NCI-H187 treated with DMSO at 0.1 percent for 48 hours (cell line): ENCODE measurements at regions not wholly inside any gene's neighbourhood (a gene's known extent, or its start where the extent isn't known, plus 50 kb on each side); places are given as distances from the start of the nearest gene placed in this dataset.
"Not testable (repeated sequence)": the region's sequence is repeated elsewhere in the genome, so short reads cannot be mapped to it uniquely, and the experiment has no call there.

Experiments
- DNase-seq: peaks from one replicate; lab custom pipeline; 2025; lab: John Stamatoyannopoulos, UW

DNA sequence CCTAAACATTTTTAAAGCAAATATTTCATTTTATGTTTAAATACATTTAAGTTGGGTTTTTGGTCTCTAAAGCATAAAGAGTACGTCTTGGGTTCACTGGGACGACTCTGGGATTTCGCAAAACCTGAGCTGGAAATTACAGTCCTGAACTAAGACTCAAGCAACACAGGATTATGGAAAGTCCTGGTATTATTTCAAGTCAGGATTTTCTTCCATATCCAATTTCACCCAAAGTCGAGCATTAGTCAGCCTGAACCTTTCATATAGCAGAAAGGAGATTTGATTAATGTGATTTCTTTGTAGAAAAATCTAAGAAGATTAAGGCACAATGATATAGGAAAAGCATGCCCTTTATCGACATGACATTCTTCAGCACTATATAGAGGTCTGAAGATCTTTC lies 100.0 kb downstream of the MTERF1 start:
- DNase-seq, result no peak

DNA sequence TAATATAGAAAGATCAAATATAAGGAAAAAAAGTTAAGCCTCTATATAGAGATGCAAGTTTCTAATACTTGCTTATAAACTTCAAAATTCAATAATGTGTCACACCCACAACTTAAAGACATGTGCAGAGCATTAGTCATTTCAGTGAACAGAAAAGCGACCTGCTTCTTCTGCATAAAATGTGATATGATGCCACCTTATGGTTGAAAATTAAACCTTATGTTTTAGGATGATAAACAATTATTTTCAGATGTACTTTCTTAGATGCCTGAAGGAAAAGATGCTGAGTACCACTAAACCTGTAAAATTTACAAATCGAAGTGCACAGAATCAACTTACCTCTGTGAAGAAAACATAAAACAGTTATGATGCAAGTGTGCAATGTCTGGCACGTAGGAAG lies 96.0 kb downstream of the MTERF1 start:
- DNase-seq, result no peak

DNA sequence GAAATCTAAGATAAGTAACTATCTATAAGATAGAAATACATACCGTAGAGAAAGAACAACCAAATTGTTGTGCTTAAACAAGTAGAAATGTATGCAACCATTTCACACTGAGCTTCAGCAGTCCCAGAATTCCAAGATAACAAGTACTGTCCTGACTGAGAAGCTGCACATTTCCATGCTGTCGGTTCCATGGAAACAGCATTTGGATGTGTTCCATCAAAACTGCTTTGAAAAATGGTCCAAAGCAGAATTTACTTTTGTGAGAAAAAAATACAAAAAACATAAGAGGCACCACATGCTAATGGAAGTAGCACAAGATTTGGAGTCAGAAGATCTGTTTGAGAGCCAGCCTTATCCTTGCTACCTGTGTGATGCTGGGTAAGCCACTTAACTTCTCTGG lies 92.6 kb downstream of the MTERF1 start:
- DNase-seq, result no peak

DNA sequence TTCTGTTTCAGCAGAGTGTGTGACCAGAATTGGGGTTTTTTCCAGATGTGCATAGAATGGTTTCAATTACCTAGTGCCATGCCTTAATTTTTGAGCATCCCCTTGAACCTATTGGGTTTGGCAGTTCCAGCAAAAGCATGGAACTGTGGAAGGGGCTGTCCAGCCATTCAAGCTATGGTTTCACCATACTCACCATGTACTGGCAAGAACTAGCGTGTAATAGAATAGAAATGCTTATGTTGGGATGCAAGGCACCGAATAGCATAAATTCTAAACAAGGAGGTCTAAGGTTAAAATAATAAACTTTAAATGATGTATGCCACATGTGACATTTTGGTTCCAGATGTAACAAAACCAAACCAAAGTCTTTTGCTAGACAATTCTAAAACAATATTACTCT lies 91.4 kb downstream of the MTERF1 start:
- no peak for DNase-seq

DNA sequence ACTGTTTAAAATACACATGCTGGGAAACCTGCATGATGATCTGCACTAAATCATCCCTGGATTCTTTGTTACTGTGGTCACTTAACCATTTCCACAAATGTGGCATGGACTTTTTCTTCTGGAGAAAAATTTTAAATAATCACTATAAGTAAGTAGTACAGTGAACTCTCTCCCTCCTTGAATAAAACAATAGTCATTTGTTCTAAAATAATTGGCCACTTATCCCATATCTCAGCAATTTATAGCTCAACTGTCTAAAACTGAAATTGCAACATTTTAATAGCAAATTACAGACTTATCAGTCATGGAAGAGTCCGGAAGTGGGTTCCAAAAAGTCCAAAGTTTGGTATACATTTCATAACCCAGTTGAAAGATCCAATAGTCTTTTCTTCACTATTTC lies 90.9 kb downstream of the MTERF1 start:
- no peak for DNase-seq

DNA sequence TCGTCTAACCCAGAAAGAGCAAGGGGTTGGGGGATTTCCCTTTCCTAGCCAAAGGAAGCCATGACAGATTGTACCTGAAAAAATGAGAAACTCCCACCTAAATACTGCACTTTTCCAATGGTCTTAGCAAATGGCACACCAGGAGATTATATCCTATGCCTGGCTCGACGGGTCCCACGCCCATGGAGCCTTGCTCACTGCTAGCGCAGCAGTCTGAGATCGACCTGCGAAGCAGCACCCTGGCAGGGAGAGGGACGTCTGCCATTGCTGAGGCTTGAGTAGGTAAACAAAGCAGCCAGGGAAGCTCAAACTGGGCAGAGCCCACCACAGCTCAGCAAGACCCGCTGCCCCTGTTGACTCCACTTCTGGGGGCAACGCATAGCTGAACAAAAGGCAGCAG lies 89.9 kb downstream of the MTERF1 start:
- not testable (repeated sequence) for DNase-seq

DNA sequence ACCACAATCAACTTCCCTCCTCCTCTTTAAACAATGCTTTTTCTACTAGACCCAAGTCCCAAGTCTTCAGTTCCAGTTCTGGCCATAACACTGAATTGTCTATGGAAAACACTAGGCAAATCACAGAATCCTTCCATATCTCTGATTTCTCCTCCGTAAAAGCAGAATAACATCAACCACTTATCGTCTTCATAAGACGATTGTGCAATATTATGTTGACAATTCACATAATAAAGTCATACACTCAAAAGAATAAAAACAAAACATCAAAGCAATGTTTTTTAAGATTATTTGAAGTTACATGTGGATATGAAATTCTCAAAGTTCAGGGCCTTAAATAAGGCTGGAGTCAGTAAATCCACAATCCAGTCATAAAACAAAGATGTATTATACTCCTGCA lies 84.4 kb downstream of the MTERF1 start:
- DNase-seq, result no peak

DNA sequence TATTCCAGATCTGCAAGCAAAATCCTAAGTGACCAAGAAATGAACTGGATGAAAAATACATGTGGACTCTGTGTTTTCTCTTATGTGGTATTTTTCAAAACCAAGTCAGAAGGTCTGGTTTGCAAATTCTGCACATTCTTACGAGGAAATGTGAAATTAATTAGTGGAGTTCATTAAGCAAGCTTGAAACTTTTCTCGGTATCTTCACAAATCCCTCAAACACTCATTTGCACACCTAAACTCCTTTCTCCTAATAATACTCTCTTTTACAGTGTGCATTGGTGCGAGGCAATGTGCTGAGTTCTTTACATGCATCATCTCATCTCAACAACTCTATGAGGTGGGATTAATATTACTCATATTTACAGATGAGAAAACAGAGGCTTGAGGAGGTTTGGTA lies 82.1 kb downstream of the MTERF1 start:
- no peak for DNase-seq

DNA sequence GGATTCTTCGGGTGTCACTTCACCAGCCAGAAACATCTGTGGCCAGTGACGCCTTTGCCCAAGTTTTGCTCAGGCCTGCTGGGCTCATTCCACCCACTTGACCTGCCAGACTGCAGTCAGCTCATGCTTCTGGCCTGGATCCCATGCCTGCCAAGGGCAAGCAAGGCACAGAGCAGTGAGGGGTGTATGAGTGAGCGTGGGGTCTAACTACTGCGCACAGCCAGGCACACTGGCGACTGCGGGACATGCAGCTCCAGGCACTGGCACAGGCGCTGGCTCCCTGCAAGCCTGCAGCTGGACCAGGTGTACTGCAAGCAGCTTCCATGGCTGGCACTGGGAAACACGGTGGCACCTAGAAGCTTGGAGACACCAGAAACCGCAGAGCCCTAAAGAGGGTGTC lies 80.1 kb downstream of the MTERF1 start:
- DNase-seq, result no peak

DNA sequence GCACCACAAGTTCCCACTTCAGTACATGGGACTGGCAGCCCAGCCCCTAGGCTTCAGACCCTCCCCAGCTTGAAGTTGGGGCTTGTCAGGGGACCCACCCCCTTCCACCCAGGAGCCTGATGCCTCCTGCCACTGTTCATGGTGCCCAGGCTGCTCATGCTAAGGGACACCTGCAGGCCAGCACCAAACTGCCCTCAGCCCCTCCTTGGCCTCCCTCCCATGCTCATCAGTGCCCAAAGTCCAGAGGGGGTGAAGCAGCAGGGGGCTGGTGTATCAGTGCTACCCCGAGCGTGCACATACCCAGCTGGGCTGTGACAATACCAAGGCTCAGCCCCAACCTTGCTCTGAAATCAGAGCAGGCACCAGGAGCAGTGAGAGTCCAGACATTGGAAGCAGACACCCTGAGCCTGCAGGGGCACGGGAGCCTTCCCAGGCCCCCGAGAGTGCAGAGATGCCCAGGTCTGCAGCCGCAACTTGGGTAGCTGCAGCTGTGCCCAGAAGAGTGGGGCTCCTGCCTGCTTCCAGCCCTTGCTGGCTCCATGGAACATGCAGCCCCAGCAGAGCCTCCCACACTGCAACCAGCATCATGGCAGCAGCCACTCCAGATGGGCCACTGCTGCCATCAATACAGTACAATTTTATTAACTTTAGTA lies 79.0 kb downstream of the MTERF1 start:
- no peak for DNase-seq

DNA sequence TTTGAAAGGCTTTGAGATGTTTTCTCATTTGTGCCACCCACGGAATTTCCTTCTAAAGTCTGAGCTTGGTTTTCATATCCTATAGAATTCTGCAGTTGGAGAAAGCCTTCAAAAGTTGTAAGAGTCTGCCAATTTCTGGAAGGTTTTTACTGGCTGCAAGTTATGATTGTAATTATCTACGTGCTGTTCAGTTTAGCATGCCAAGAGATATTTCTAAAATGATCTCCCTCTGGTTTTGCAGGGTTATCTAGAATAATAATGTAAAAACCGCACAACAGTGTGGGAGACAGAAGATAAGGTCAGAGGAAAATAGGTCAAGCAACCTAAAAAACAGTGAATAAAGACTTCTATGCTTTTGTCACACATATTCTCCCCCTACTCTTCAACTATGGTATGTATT lies 69.3 kb downstream of the MTERF1 start:
- DNase-seq, result no peak

DNA sequence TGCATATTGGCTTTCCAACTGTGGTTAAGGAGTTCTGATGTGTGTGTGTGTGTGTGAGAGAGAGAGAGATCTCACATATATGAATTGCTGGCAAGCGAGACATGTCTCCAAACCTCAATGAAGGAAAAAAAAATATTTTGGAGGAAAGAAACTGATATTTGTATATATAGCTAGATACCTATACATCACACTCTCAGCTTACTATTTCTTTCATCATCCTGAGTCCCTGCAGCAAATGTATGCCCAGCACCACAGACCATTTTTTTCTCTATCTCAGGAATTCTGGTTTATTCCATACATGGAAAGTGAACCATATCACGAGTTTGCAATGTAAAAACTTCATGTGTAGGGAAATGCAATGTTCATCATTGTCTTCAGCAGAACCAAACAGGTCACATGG lies 68.9 kb downstream of the MTERF1 start:
- no peak for DNase-seq

DNA sequence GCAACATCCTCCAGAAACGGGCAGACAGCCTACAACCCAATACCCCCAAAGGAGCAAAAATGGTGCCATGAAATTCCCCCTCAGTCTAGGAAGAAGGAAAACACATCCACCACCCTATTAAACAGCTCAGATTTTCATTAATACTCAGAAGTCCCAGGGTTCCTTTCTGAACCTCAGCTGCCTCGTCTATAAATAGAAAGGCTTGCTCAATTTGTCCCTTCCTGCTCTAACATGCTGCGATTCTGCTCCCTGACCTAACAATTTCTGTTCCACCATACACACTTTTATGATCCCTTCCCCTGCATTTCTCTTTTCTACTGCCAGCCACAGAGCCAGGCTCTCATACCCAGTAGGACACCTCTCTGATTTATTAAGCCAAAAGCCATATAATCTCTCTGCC lies 68.1 kb downstream of the MTERF1 start:
- no peak for DNase-seq

DNA sequence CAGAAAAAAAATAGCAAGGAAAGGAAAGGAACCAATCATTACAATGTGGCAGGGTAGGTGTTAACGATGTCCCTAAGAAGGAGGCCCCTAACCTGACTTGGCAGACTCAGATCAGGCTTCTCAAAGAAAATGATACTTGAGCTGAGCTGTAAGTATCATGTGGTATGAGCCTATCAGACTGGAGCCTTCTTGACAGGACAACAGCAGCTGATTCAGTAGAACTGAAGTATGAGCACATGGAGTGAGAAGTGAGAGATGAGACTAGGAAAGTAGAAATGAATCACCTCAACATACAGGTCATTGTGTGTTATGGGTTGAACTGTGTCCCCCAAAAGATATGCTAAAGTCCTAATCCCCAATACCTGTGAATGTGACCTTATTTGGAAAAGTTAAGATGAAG lies 66.3 kb downstream of the MTERF1 start:
- DNase-seq, result no peak
